ENCODE measurements at regions not wholly inside any gene's neighbourhood (a gene's known extent, or its start where the extent isn't known, plus 50 kb on each side); places are given as distances from the start of the nearest gene placed in this dataset.
"Not testable (repeated sequence)": the region's sequence is repeated elsewhere in the genome, so short reads cannot be mapped to it uniquely, and the experiment has no call there.

DNA sequence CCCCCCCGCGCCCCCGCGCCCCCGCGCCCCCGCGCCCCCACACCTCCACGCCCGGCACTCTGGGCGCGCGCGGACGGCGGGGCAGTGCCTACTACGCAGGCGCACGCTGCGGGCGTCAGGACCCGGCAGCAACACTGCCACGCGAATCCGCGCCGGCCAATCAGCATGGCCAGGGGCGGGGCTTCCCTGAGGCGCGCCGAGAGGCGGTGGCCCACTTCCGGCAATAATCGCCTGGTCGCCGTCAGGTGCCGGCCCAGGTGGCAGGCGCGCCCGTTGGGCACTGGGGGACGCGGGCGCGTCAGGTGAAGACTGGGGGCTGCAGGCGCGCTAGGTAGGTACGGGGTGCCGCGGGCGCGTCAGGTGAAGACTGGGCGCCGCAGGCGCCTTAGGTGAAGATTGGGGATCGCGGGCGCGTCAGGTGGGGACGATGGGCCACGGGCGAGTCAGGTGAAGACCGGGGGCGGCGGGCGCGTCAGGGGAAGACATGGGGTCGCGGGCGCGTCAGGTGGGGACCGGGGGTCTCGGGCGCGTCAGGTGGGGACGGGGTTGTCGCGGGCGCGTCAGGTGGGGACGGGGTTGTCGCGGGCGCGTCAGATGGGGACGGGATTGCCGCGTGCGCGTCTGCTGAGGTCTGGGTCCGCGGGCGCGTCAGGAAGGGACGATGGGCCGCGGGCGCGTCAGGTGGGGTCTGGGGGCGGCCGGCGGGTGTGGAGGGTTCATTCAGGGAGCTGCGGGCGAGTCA lies 219.1 kb downstream of the RTP5 start:
- peak overlapping the region; percentile 75 for H3K4me3 ChIP-seq
- DNase-seq: peak; percentile 95
- H3K36me3 ChIP-seq (ENCODE audit: low read depth): no peaks in the 10 kb centered on the region
- TF ChIP-seq EZH2phosphoT487 (IDR thresholded peaks at IDR 0.05; ENCODE audit: insufficient read depth, low read depth) (no peak), EZH2 (IDR thresholded peaks at IDR 0.05; ENCODE audit: insufficient read depth, poor library complexity, severe bottlenecking) (no peak)
- H3K27me3 ChIP-seq (replicated peaks; ENCODE audit: insufficient read depth): no peaks in the 10 kb centered on the region
- H3K9ac ChIP-seq: peak overlapping the region; percentile 79
- H3K9me3 ChIP-seq (ENCODE audit: low read depth): no peaks in the 10 kb centered on the region
- H3K27ac ChIP-seq: no peak overlapping the region
- peak overlapping the region; percentile 77 for H2AFZ ChIP-seq
- H3K9me2 ChIP-seq (ENCODE audit: insufficient read depth): no peaks in the 10 kb centered on the region
- H3K4me2 ChIP-seq (ENCODE audit: unreplicated experiment): peak overlapping the region; percentile 69
- in situ Hi-C loops (cut with MboI): no loop called here
- H3K79me2 ChIP-seq (ENCODE audit: insufficient read depth): peaks cover 24% of the 10 kb centered on the region
- WGBS, 2 experiments (ENCODE audit: low coverage in 1 of 2, low lambda C conversion rate in 2 of 2, missing lambda C conversion rate in 2 of 2): 0 to 3% methylated on average over 54 to 72 of the region's 103 CpGs
- peaks cover 4% of the 10 kb centered on the region; the same call in 1 of the 2 replicates for H4K20me1 ChIP-seq (ENCODE audit: insufficient read depth)
- peaks cover 11% of the 10 kb centered on the region for H3K4me1 ChIP-seq (ENCODE audit: insufficient read depth)
- H3F3A ChIP-seq (ENCODE audit: insufficient read depth): no peaks in the 10 kb centered on the region

DNA sequence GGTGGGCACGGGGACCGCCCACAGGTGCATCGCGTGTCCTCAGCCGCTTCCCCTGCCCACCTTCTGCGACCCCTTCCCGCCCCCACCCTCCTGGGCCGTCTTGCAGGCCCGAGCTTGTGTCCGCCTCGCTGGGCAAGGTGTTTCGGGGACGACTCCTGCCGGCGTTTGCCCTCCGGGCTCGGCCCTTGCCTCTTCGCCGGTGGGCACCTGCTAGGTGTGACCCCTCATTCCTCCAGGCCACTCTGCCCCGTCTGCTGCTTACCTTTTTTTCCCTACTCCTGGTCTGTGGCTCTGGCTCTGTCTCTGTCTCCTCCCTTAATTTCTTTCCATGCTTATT lies 219.7 kb downstream of the RTP5 start:
- in situ Hi-C loops (cut with MboI); H3K27ac ChIP-seq; DNase-seq; H4K20me1 ChIP-seq (ENCODE audit: insufficient read depth); H3K9me2 ChIP-seq (ENCODE audit: insufficient read depth); H3K27me3 ChIP-seq (replicated peaks; ENCODE audit: insufficient read depth); H3F3A ChIP-seq (ENCODE audit: insufficient read depth); H3K9me3 ChIP-seq (ENCODE audit: low read depth); H3K36me3 ChIP-seq (ENCODE audit: low read depth): not testable (repeated sequence)
- Histone ChIP-seq H3K9ac (peak overlapping the region; percentile 79), H3K79me2 (ENCODE audit: insufficient read depth) (peaks cover 24% of the 10 kb centered on the region), H3K4me1 (ENCODE audit: insufficient read depth) (peaks cover 11% of the 10 kb centered on the region), H3K4me2 (ENCODE audit: unreplicated experiment) (peak overlapping the region; percentile 5), H3K4me3 (peak overlapping the region; percentile 75), H2AFZ (peak overlapping the region; percentile 77; the same call in 1 of the 2 replicates)
- WGBS, 2 experiments (ENCODE audit: low coverage in 1 of 2, low lambda C conversion rate in 2 of 2, missing lambda C conversion rate in 2 of 2): 3 to 16% methylated on average over 5 of the region's 20 CpGs

DNA sequence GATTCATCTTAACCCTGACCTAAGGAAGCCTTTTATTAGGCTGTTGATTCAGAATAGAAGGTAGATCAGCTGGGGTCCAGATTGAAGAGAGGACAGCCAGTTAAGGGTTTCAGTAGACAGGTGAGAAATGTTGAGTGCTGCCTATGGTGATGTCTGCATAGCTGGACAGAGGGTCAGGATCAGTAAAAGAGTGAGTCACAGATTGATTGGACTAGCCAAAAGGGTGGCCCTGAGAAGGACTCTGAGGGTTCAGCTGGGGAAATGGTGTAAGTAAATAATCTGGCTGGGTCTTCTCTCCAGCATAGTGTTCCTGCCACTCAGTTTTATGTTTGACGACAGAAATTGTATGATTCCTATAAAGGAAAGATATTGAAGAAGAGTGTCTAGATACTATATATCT lies 227.7 kb downstream of the RTP5 start:
- 98 to 100% methylated on average over 1 of the region's 1 CpG for WGBS, 2 experiments (ENCODE audit: low coverage in 1 of 2, low lambda C conversion rate in 2 of 2, missing lambda C conversion rate in 2 of 2)
- H3K4me3 ChIP-seq; H3K4me2 ChIP-seq (ENCODE audit: unreplicated experiment); DNase-seq; H3K27ac ChIP-seq; H3K9me3 ChIP-seq (ENCODE audit: low read depth); H3K9ac ChIP-seq; H2AFZ ChIP-seq; H3K9me2 ChIP-seq (ENCODE audit: insufficient read depth); in situ Hi-C loops (cut with MboI); H4K20me1 ChIP-seq (ENCODE audit: insufficient read depth); H3K36me3 ChIP-seq (ENCODE audit: low read depth); H3F3A ChIP-seq (ENCODE audit: insufficient read depth); H3K27me3 ChIP-seq (replicated peaks; ENCODE audit: insufficient read depth); H3K4me1 ChIP-seq (ENCODE audit: insufficient read depth): not testable (repeated sequence)
- H3K79me2 ChIP-seq (ENCODE audit: insufficient read depth): peaks cover 15% of the 10 kb centered on the region

DNA sequence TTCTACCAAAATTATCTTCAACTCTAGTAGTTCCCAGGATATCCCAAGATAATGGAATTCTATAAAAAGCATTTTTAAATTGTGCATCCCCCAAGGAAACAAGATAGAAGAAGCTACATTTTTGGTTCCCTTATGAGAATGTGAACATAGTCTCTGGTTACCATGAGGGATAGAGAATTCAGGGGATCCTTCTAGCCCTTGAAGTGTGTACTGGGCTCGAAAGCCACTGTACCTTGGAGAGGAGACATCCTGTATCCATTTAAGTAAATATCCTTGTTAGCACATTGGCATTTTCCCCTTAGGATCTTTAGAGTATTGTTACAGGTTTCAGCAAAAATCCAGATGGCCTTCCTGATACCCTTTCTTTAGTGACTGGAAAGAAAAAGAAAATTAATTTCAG lies 228.5 kb downstream of the RTP5 start:
- WGBS, 2 experiments (ENCODE audit: low coverage in 1 of 2, low lambda C conversion rate in 2 of 2, missing lambda C conversion rate in 2 of 2): 85 to 100% methylated on average over 1 of the region's 1 CpG
- H3K9ac ChIP-seq: no peak overlapping the region
- in situ Hi-C loops (cut with MboI): no loop called here
- no peak overlapping the region for H2AFZ ChIP-seq
- no peaks in the 10 kb centered on the region for H3F3A ChIP-seq (ENCODE audit: insufficient read depth)
- no peaks in the 10 kb centered on the region for H3K27me3 ChIP-seq (replicated peaks; ENCODE audit: insufficient read depth)
- H3K4me2 ChIP-seq (ENCODE audit: unreplicated experiment): no peak overlapping the region
- no peak overlapping the region for H3K4me3 ChIP-seq
- no peak for TF ChIP-seq EZH2 (IDR thresholded peaks at IDR 0.05; ENCODE audit: insufficient read depth, poor library complexity, severe bottlenecking)
- peaks cover 7% of the 10 kb centered on the region; the same call in 1 of the 2 replicates for H3K4me1 ChIP-seq (ENCODE audit: insufficient read depth)
- H4K20me1 ChIP-seq (ENCODE audit: insufficient read depth): no peaks in the 10 kb centered on the region
- H3K9me3 ChIP-seq (ENCODE audit: low read depth): no peaks in the 10 kb centered on the region
- no peaks in the 10 kb centered on the region for H3K36me3 ChIP-seq (ENCODE audit: low read depth)
- no peak for DNase-seq
- no peak overlapping the region for H3K27ac ChIP-seq
- peaks cover 9% of the 10 kb centered on the region for H3K79me2 ChIP-seq (ENCODE audit: insufficient read depth)
- no peaks in the 10 kb centered on the region for H3K9me2 ChIP-seq (ENCODE audit: insufficient read depth)

Measured in GM23248 (cell line).